ENCODE measurements at regions not wholly inside any gene's neighbourhood (a gene's known extent, or its start where the extent isn't known, plus 50 kb on each side); places are given as distances from the start of the nearest gene placed in this dataset.

GRCh38 chr11:42625757-42626665 is 685.8 kb upstream of the API5 start:
- no peak for DNase-seq

- DNase-seq = peak; percentile 1
Measured at GRCh38 chr11:42631220-42631843, 680.5 kb upstream of the API5 start.

GRCh38 chr11:42646959-42647358 is 664.8 kb upstream of the API5 start:
- no peak for DNase-seq

GRCh38 chr11:42647993-42648392 is 663.8 kb upstream of the API5 start:
- DNase-seq = no peak

- DNase-seq = no peak
Measured at GRCh38 chr11:42651621-42652020, 660.2 kb upstream of the API5 start.

GRCh38 chr11:42657169-42657568 is 654.6 kb upstream of the API5 start:
- no peak for DNase-seq

- DNase-seq = no peak
Measured at GRCh38 chr11:42661942-42662341, 649.9 kb upstream of the API5 start.

GRCh38 chr11:42669248-42669976 is 642.4 kb upstream of the API5 start:
- no peak for DNase-seq

- DNase-seq = no peak
Measured at GRCh38 chr11:42674436-42674835, 637.4 kb upstream of the API5 start.

GRCh38 chr11:42707541-42707940 is 604.3 kb upstream of the API5 start:
- no peak for DNase-seq

GRCh38 chr11:42709216-42709615 is 602.6 kb upstream of the API5 start:
- DNase-seq = no peak

- DNase-seq = no peak
Measured at GRCh38 chr11:42713279-42713678, 598.5 kb upstream of the API5 start.

GRCh38 chr11:42713753-42714152 is 598.0 kb upstream of the API5 start:
- DNase-seq = no peak

GRCh38 chr11:42720716-42721563 is 590.9 kb upstream of the API5 start:
- DNase-seq = no peak

GRCh38 chr11:42727879-42728278 is 583.9 kb upstream of the API5 start:
- no peak for DNase-seq

- no peak for DNase-seq
Measured at GRCh38 chr11:42762348-42762747, 549.4 kb upstream of the API5 start.

- DNase-seq = no peak
Measured at GRCh38 chr11:42764936-42765335, 546.9 kb upstream of the API5 start.

- no peak for DNase-seq
Measured at GRCh38 chr11:42768576-42768975, 543.2 kb upstream of the API5 start.

GRCh38 chr11:42770444-42771065 is 541.2 kb upstream of the API5 start:
- no peak for DNase-seq

GRCh38 chr11:42772886-42773285 is 538.9 kb upstream of the API5 start:
- DNase-seq = no peak

GRCh38 chr11:42773729-42774128 is 538.1 kb upstream of the API5 start:
- no peak for DNase-seq

- no peak for DNase-seq
Measured at GRCh38 chr11:42774567-42774966, 537.2 kb upstream of the API5 start.

All from NCI-H1694 treated with DMSO at 0.1 percent for 48 hours (cell line).